ENCODE measurements at regions not wholly inside any gene's neighbourhood (a gene's known extent, or its start where the extent isn't known, plus 50 kb on each side); places are given as distances from the start of the nearest gene placed in this dataset.

GRCh38 chr2:238632181-238633060, 205.7 kb downstream of the ASB1 start:
- CTCF ChIA-PET: no interaction called here
- DNase-seq: no peak
- Mint-ChIP-seq H3K4me3 (no peak overlapping the region), H3K27ac (no peak overlapping the region), H3K9me3 (no peaks in the 10 kb centered on the region), H3K4me1 (no peaks in the 10 kb centered on the region), H3K27me3 (peaks cover 1% of the 10 kb centered on the region), H3K36me3 (ENCODE audit: low read depth) (no peaks in the 10 kb centered on the region)
- POLR2A ChIA-PET: no interaction called here
- TF ChIP-seq CTCF (IDR thresholded peaks at IDR 0.05): no peak
- ATAC-seq (ENCODE audit: low read depth): no peak
- intact Hi-C loops (cut with micrococcal nuclease): no loop called here

GRCh38 chr2:238633426-238634328, 206.9 kb downstream of the ASB1 start:
- no peak for ATAC-seq (ENCODE audit: low read depth)
- Mint-ChIP-seq H3K27ac (no peak overlapping the region), H3K4me3 (no peak overlapping the region), H3K27me3 (no peaks in the 10 kb centered on the region), H3K36me3 (ENCODE audit: low read depth) (no peaks in the 10 kb centered on the region), H3K4me1 (no peaks in the 10 kb centered on the region), H3K9me3 (no peaks in the 10 kb centered on the region)
- CTCF ChIA-PET: no interaction called here
- no peak for TF ChIP-seq CTCF (IDR thresholded peaks at IDR 0.05)
- POLR2A ChIA-PET: no interaction called here
- no peak for DNase-seq
- intact Hi-C loops (cut with micrococcal nuclease): no loop called here

- DNase-seq (no peak), ATAC-seq (ENCODE audit: low read depth) (no peak)
- ChIA-PET CTCF (no interaction called here), POLR2A (no interaction called here)
- H3K9me3 Mint-ChIP-seq: no peaks in the 10 kb centered on the region
- no peaks in the 10 kb centered on the region for H3K36me3 Mint-ChIP-seq (ENCODE audit: low read depth)
- H3K4me3 Mint-ChIP-seq: no peak overlapping the region
- intact Hi-C loops (cut with micrococcal nuclease): no loop called here
- H3K27me3 Mint-ChIP-seq: no peaks in the 10 kb centered on the region
- no peak overlapping the region for H3K27ac Mint-ChIP-seq
- no peaks in the 10 kb centered on the region for H3K4me1 Mint-ChIP-seq
- TF ChIP-seq CTCF (IDR thresholded peaks at IDR 0.05): no peak
These were observed 208.1 kb downstream of the ASB1 start for GRCh38 chr2:238634701-238635357.

- CTCF ChIA-PET: no interaction called here
- TF ChIP-seq CTCF (IDR thresholded peaks at IDR 0.05): no peak
- H3K4me3 Mint-ChIP-seq: no peak overlapping the region
- intact Hi-C loops (cut with micrococcal nuclease): no loop called here
- H3K27me3 Mint-ChIP-seq: no peaks in the 10 kb centered on the region
- H3K27ac Mint-ChIP-seq: no peak overlapping the region
- no peak for ATAC-seq (ENCODE audit: low read depth)
- POLR2A ChIA-PET: no interaction called here
- no peak for DNase-seq
- H3K4me1 Mint-ChIP-seq: no peaks in the 10 kb centered on the region
- no peaks in the 10 kb centered on the region for H3K36me3 Mint-ChIP-seq (ENCODE audit: low read depth)
- no peaks in the 10 kb centered on the region for H3K9me3 Mint-ChIP-seq
These were observed 208.9 kb downstream of the ASB1 start for GRCh38 chr2:238635647-238636051.
